ENCODE measurements at regions not wholly inside any gene's neighbourhood (a gene's known extent, or its start where the extent isn't known, plus 50 kb on each side); places are given as distances from the start of the nearest gene placed in this dataset.

GRCh38 chrX:22616867-22617266 lies 344.2 kb downstream of the CBLL2 start:
- intact Hi-C loops (cut with micrococcal nuclease; ENCODE audit: unreplicated experiment) (no loop called here), in situ Hi-C loops (cut with MboI) (no loop called here)
- H3K4me2 ChIP-seq (ENCODE audit: control insufficient read depth, insufficient read depth) = no peak overlapping the region
- ChIA-PET RAD21 (ENCODE audit: unreplicated experiment) (no interaction called here), SMC1A (ENCODE audit: uncharacterized antibody, unreplicated experiment) (no interaction called here), CTCF (no interaction called here), POLR2A (no interaction called here)
- 0% methylated on average over 2 of the region's 2 CpGs for WGBS (ENCODE audit: insufficient coverage, insufficient replicate concordance, low lambda C conversion rate, missing lambda C conversion rate)
- no peaks in the 10 kb centered on the region for H3K79me2 ChIP-seq (ENCODE audit: control insufficient read depth, insufficient read depth, low read length)
- H3K27me3 ChIP-seq (replicated peaks in 1 of 2; ENCODE audit: control insufficient read depth in 2 of 2, insufficient read depth in 2 of 2, low read length in 1 of 2) = no peaks in the 10 kb centered on the region
- H3K9me3 ChIP-seq (replicated peaks; ENCODE audit: control insufficient read depth, insufficient read depth, low read length) = no peaks in the 10 kb centered on the region
- no peaks in the 10 kb centered on the region for H3K36me3 ChIP-seq (ENCODE audit: control insufficient read depth in 2 of 2, insufficient read depth in 2 of 2, low read length in 1 of 2)
- BruUV-seq (replicated peaks) = no TSS peak
- H3K4me3 ChIP-seq = no peak overlapping the region
- H4K20me1 ChIP-seq (ENCODE audit: control insufficient read depth, insufficient read depth) = no peaks in the 10 kb centered on the region
- ATAC-seq = no peak
- H3K27ac ChIP-seq (ENCODE audit: control insufficient read depth, insufficient read depth) = no peak overlapping the region
- H3K4me1 ChIP-seq (ENCODE audit: control insufficient read depth, insufficient read depth, low read length) = no peaks in the 10 kb centered on the region
- DNase-seq (ENCODE audit: low read depth, low spot score) = no peak
- H3K9ac ChIP-seq (ENCODE audit: control insufficient read depth, insufficient read depth, low read length) = no peak overlapping the region
- H2AFZ ChIP-seq (ENCODE audit: control insufficient read depth, low read depth, low read length) = no peak overlapping the region
- FAIRE-seq = no peak
- TF ChIP-seq ETV6 (conservative IDR thresholded peaks at IDR 0.05 in 1 of 2, IDR thresholded peaks at IDR 0.05 in 1 of 2; ENCODE audit: borderline replicate concordance in 1 of 2, low read depth in 1 of 2) (no peak), REST (IDR thresholded peaks at IDR 0.05; ENCODE audit: low read depth, low read length) (no peak), RBBP5 (conservative IDR thresholded peaks at IDR 0.05) (no peak), SUPT20H (IDR thresholded peaks at IDR 0.05; ENCODE audit: borderline replicate concordance, control insufficient read depth, low read depth, low read length) (no peak), IKZF2 (IDR thresholded peaks at IDR 0.05) (no peak), ZBTB40 (IDR thresholded peaks at IDR 0.05; ENCODE audit: borderline replicate concordance) (no peak), ZZZ3 (IDR thresholded peaks at IDR 0.05; ENCODE audit: control insufficient read depth, insufficient read length, low read depth) (no peak), MTA3 (IDR thresholded peaks at IDR 0.05; ENCODE audit: borderline replicate concordance, low read length) (no peak), SIN3A (IDR thresholded peaks at IDR 0.05; ENCODE audit: low read depth, low read length) (no peak), CREM (IDR thresholded peaks at IDR 0.05; ENCODE audit: low read depth) (no peak), ZNF24 (IDR thresholded peaks at IDR 0.05) (no peak)
